SK-N-SH (cell line): ENCODE measurements at regions not wholly inside any gene's neighbourhood (a gene's known extent, or its start where the extent isn't known, plus 50 kb on each side); places are given as distances from the start of the nearest gene placed in this dataset.

Source experiments
- CHD2 ChIP-seq: fragments of 150-350 bp; IDR thresholded peaks from 2 replicates; pipeline ENCODE4 v1.6.1; 2018; ENCODE audit warnings: low read length; ENCODE audit not compliant: partially characterized antibody
- EZH2phosphoT487 ChIP-seq: fragments of 200-600 bp; sonication (generic); IDR thresholded peaks from 2 replicates; pipeline ENCODE4 v1.6.1; 2017; ENCODE audit warnings: low read depth, mixed run types, mild to moderate bottlenecking, antibody characterized with exemption, moderate library complexity, borderline replicate concordance
- FOXJ3 ChIP-seq: sonication (generic); formaldehyde crosslinking; IDR thresholded peaks from 2 replicates; pipeline ENCODE4 v1.5.1; 2020; ENCODE audit warnings: mild to moderate bottlenecking, missing genetic modification reagents
- MAX ChIP-seq: IDR thresholded peaks from 2 replicates; pipeline ENCODE4 v1.4.0; 2012; ENCODE audit warnings: low read depth
- MXI1 ChIP-seq: IDR thresholded peaks from 2 replicates; pipeline ENCODE4 v1.6.1; 2012; ENCODE audit warnings: mild to moderate bottlenecking, low read depth, low read length, improper control_type of control experiment
- NFIC ChIP-seq: IDR thresholded peaks from 2 replicates; pipeline ENCODE4 v1.4.0; 2012; ENCODE audit warnings: borderline replicate concordance
- POLR2AphosphoS5 ChIP-seq: IDR thresholded peaks from 2 replicates; pipeline ENCODE4 v1.6.1; 2012; ENCODE audit warnings: low read depth, low read length
- RCOR1 ChIP-seq: fragments of 150-350 bp; IDR thresholded peaks from 2 replicates; pipeline ENCODE4 v1.6.1; 2017; ENCODE audit warnings: antibody characterized with exemption, low read length
- RXRA ChIP-seq: IDR thresholded peaks from 2 replicates; pipeline ENCODE4 v1.4.0; 2012; ENCODE audit warnings: low read depth, mild to moderate bottlenecking, borderline replicate concordance
- SMC3 ChIP-seq: IDR thresholded peaks from 2 replicates; pipeline ENCODE4 v1.6.1; 2012; ENCODE audit warnings: low read depth, low read length, improper control_type of control experiment
- TAF1 ChIP-seq: IDR thresholded peaks from 2 replicates; pipeline ENCODE4 v1.6.1; 2012; ENCODE audit warnings: low read depth, mild to moderate bottlenecking, low read length, moderate library complexity, borderline replicate concordance
- YY1 ChIP-seq: IDR thresholded peaks from 2 replicates; pipeline ENCODE4 v1.4.0; 2012; ENCODE audit warnings: low read depth, mild to moderate bottlenecking
- TF ChIP-seq, protein P1 (sequence below): fragments of 200-600 bp; sonication (generic); IDR thresholded peaks from 2 replicates; pipeline ENCODE4 v1.6.1; 2017; ENCODE audit warnings: antibody characterized with exemption, mild to moderate bottlenecking, moderate library complexity
- TF ChIP-seq, protein P2 (sequence below): IDR thresholded peaks from 2 replicates; pipeline ENCODE4; 2012

GRCh38 chr5:174558190-174558589, 166.2 kb upstream of the MSX2 start:
- TF ChIP-seq, protein P1, sequence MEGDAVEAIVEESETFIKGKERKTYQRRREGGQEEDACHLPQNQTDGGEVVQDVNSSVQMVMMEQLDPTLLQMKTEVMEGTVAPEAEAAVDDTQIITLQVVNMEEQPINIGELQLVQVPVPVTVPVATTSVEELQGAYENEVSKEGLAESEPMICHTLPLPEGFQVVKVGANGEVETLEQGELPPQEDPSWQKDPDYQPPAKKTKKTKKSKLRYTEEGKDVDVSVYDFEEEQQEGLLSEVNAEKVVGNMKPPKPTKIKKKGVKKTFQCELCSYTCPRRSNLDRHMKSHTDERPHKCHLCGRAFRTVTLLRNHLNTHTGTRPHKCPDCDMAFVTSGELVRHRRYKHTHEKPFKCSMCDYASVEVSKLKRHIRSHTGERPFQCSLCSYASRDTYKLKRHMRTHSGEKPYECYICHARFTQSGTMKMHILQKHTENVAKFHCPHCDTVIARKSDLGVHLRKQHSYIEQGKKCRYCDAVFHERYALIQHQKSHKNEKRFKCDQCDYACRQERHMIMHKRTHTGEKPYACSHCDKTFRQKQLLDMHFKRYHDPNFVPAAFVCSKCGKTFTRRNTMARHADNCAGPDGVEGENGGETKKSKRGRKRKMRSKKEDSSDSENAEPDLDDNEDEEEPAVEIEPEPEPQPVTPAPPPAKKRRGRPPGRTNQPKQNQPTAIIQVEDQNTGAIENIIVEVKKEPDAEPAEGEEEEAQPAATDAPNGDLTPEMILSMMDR: no peak
- TF ChIP-seq POLR2AphosphoS5: no peak
- no peak for TF ChIP-seq CHD2
- no peak for TF ChIP-seq NFIC
- TF ChIP-seq EZH2phosphoT487: no peak
- TF ChIP-seq MXI1: no peak
- TF ChIP-seq FOXJ3: no peak
- TF ChIP-seq YY1: no peak
- TF ChIP-seq MAX: no peak
- TF ChIP-seq SMC3: no peak
- no peak for TF ChIP-seq RCOR1
- no peak for TF ChIP-seq TAF1
- no peak for TF ChIP-seq RXRA
- TF ChIP-seq, protein P2, sequence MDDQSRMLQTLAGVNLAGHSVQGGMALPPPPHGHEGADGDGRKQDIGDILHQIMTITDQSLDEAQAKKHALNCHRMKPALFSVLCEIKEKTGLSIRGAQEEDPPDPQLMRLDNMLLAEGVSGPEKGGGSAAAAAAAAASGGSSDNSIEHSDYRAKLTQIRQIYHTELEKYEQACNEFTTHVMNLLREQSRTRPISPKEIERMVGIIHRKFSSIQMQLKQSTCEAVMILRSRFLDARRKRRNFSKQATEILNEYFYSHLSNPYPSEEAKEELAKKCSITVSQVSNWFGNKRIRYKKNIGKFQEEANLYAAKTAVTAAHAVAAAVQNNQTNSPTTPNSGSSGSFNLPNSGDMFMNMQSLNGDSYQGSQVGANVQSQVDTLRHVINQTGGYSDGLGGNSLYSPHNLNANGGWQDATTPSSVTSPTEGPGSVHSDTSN: no peak
